Fibroblast of pulmonary artery (primary cell): ENCODE measurements at regions not wholly inside any gene's neighbourhood (a gene's known extent, or its start where the extent isn't known, plus 50 kb on each side); places are given as distances from the start of the nearest gene placed in this dataset.
"Not testable (repeated sequence)": the region's sequence is repeated elsewhere in the genome, so short reads cannot be mapped to it uniquely, and the experiment has no call there.

Source experiments
- DNase-seq: peaks from one replicate; pipeline ENCODE4 v3.0.0-alpha.2; 2010; ENCODE audit warnings: low read depth
- H3K4me3 ChIP-seq: replicated peaks from 2 replicates; pipeline ENCODE4 v1.5.1; 2011; ENCODE audit warnings: low read depth, mild to moderate bottlenecking, control low read depth, low read length, moderate library complexity
- CTCF ChIP-seq: IDR thresholded peaks from 2 replicates; pipeline ENCODE4 v1.5.1; 2011; ENCODE audit warnings: mild to moderate bottlenecking, control low read depth, low read length, inconsistent platforms; ENCODE audit errors: missing control alignments

- no peak overlapping the region for H3K4me3 ChIP-seq
- TF ChIP-seq CTCF = no peak
- no peak for DNase-seq
These were observed 1309.0 kb downstream of the EPHA7 start for GRCh38 chr6:92110403-92110802.

GRCh38 chr6:92109956-92110355 is 1309.4 kb downstream of the EPHA7 start:
- TF ChIP-seq CTCF = no peak
- no peak overlapping the region for H3K4me3 ChIP-seq

DNA sequence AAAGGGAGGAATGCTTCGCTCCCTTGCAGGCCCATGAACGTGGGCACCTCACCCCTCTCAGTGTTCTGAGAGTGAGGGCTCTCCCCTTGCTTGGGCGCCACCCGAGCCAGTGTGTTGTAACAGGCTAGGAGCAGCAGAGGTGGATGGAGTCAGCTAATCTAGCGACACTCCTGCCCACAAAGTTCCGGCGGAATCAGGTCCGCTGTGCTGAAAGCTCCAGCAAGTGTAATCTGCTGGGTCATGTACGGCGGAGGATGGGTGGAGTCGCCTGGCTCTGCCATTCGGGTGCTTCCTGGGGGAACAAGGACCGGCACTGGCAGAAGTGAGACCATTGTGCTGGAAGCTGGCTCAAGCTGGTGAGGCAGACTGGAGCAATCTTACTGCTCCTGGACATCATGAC is 1310.1 kb downstream of the EPHA7 start:
- no peak for TF ChIP-seq CTCF
- DNase-seq = no peak
- no peak overlapping the region for H3K4me3 ChIP-seq

More at GRCh38 chr6:92109956-92110355, 1309.4 kb downstream of the EPHA7 start:
- DNase-seq = no peak

GRCh38 chr6:92086750-92087149 is 1332.6 kb downstream of the EPHA7 start:
- no peak for TF ChIP-seq CTCF
- DNase-seq = no peak
- no peak overlapping the region for H3K4me3 ChIP-seq

- not testable (repeated sequence) for DNase-seq
These were observed 1335.4 kb downstream of the EPHA7 start for GRCh38 chr6:92083914-92084313.

GRCh38 chr6:92072387-92072786 is 1347.0 kb downstream of the EPHA7 start:
- no peak for DNase-seq
- no peak overlapping the region for H3K4me3 ChIP-seq
- no peak for TF ChIP-seq CTCF

More at GRCh38 chr6:92083914-92084313, 1335.4 kb downstream of the EPHA7 start:
- H3K4me3 ChIP-seq = not testable (repeated sequence)

DNA sequence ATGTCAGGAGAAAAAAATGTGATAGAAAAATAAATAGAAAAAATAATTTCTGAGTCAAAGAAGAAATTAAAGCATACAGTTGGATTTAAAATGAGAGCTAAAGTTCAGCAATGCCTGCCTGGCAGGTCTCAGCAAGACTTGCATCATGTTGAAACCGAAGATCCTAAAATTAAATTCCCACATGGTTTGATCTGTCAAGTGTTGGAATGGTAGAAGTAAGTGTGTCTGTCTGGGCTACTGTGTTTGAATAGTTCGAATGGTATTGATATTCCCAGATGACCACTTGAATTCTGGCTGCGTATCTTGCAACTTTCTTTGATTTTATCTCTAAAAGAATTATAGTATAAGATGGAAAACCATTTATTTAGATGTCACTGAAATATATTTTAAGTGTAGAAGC is 1349.6 kb downstream of the EPHA7 start:
- DNase-seq = no peak
- H3K4me3 ChIP-seq = no peak overlapping the region
- no peak for TF ChIP-seq CTCF
